ENCODE measurements at regions not wholly inside any gene's neighbourhood (a gene's known extent, or its start where the extent isn't known, plus 50 kb on each side); places are given as distances from the start of the nearest gene placed in this dataset.

- TF ChIP-seq CTCF (IDR thresholded peaks at IDR 0.05; ENCODE audit: low read depth, low read length), result no peak
- Histone ChIP-seq H3K27me3 (peaks cover 9% of the 10 kb centered on the region), H3K4me1 (ENCODE audit: low read depth) (no peaks in the 10 kb centered on the region), H3K4me3 (no peak overlapping the region), H3K27ac (no peak overlapping the region), H3K9me3 (ENCODE audit: low read depth) (no peaks in the 10 kb centered on the region), H3K36me3 (no peaks in the 10 kb centered on the region)
- no peak for DNase-seq (ENCODE audit: low read depth in 1 of 2, low spot score in 1 of 2)
Observed at GRCh38 chr6:166784691-166785090, 157.6 kb upstream of the RPS6KA2 start.

GRCh38 chr6:166782520-166782919, 155.5 kb upstream of the RPS6KA2 start:
- H3K27ac ChIP-seq, result no peak overlapping the region
- no peaks in the 10 kb centered on the region for H3K36me3 ChIP-seq
- H3K4me1 ChIP-seq (ENCODE audit: low read depth), result no peaks in the 10 kb centered on the region
- H3K9me3 ChIP-seq (ENCODE audit: low read depth), result no peaks in the 10 kb centered on the region
- no peak for TF ChIP-seq CTCF (IDR thresholded peaks at IDR 0.05; ENCODE audit: low read depth, low read length)
- H3K4me3 ChIP-seq, result no peak overlapping the region
- H3K27me3 ChIP-seq, result peaks cover 9% of the 10 kb centered on the region
- no peak for DNase-seq (ENCODE audit: low read depth in 1 of 2, low spot score in 1 of 2)

- no peaks in the 10 kb centered on the region for H3K9me3 ChIP-seq (ENCODE audit: low read depth)
- no peaks in the 10 kb centered on the region for H3K4me1 ChIP-seq (ENCODE audit: low read depth)
- no peak overlapping the region for H3K4me3 ChIP-seq
- no peak overlapping the region for H3K27ac ChIP-seq
- TF ChIP-seq CTCF (IDR thresholded peaks at IDR 0.05; ENCODE audit: low read depth, low read length), result no peak
- peaks cover 14% of the 10 kb centered on the region for H3K27me3 ChIP-seq
- DNase-seq (ENCODE audit: low read depth in 1 of 2, low spot score in 1 of 2), result no peak
- H3K36me3 ChIP-seq, result no peaks in the 10 kb centered on the region
Observed at GRCh38 chr6:166781331-166781730, 154.3 kb upstream of the RPS6KA2 start.

- no peak overlapping the region for H3K27ac ChIP-seq
- H3K9me3 ChIP-seq (ENCODE audit: low read depth), result no peaks in the 10 kb centered on the region
- H3K4me1 ChIP-seq (ENCODE audit: low read depth), result no peaks in the 10 kb centered on the region
- no peaks in the 10 kb centered on the region for H3K36me3 ChIP-seq
- H3K4me3 ChIP-seq, result no peak overlapping the region
- TF ChIP-seq CTCF (IDR thresholded peaks at IDR 0.05; ENCODE audit: low read depth, low read length), result no peak
- H3K27me3 ChIP-seq, result peaks cover 9% of the 10 kb centered on the region
- no peak for DNase-seq (ENCODE audit: low read depth in 1 of 2, low spot score in 1 of 2)
Observed at GRCh38 chr6:166779963-166780683, 153.1 kb upstream of the RPS6KA2 start.

- no peaks in the 10 kb centered on the region for H3K9me3 ChIP-seq (ENCODE audit: low read depth)
- H3K4me1 ChIP-seq (ENCODE audit: low read depth), result no peaks in the 10 kb centered on the region
- no peaks in the 10 kb centered on the region for H3K36me3 ChIP-seq
- DNase-seq (ENCODE audit: low read depth in 1 of 2, low spot score in 1 of 2), result no peak
- no peak for TF ChIP-seq CTCF (IDR thresholded peaks at IDR 0.05; ENCODE audit: low read depth, low read length)
- peaks cover 11% of the 10 kb centered on the region for H3K27me3 ChIP-seq
- no peak overlapping the region for H3K4me3 ChIP-seq
- H3K27ac ChIP-seq, result no peak overlapping the region
Observed at GRCh38 chr6:166779381-166779780, 152.3 kb upstream of the RPS6KA2 start.

Data from cardiac muscle cell (in vitro differentiated cells and primary cell).